HG02943 (cell line): ENCODE measurements at regions not wholly inside any gene's neighbourhood (a gene's known extent, or its start where the extent isn't known, plus 50 kb on each side); places are given as distances from the start of the nearest gene placed in this dataset.
"Not testable (repeated sequence)": the region's sequence is repeated elsewhere in the genome, so short reads cannot be mapped to it uniquely, and the experiment has no call there.

Source experiments
- ATAC-seq: cut with Tn5 transposase; IDR thresholded peaks from one replicate; pipeline ENCODE4 v1.9.1; 2021; ENCODE audit warnings: mild to moderate bottlenecking, low read depth, moderate library complexity; ENCODE audit not compliant: unreplicated experiment

DNA sequence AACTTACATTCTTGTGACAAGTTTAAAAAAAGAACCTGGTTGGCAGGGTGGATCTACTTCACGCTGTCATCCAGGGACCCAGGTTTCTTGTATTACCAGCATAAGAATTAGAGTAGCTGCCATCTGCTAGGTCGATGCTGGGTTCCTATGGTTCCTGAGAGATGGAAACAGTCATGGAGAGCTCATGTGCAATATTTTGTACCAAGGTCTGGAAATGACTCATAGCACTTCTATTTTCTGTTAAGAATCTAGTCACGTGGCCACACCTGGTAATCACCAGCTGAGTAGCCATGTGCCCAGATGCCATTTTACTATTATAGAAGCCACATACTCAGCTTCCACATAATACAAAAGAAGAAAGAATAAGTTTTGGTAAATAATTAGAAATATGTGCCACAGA lies 171.3 kb downstream of the CD83 start:
- no peak for ATAC-seq

DNA sequence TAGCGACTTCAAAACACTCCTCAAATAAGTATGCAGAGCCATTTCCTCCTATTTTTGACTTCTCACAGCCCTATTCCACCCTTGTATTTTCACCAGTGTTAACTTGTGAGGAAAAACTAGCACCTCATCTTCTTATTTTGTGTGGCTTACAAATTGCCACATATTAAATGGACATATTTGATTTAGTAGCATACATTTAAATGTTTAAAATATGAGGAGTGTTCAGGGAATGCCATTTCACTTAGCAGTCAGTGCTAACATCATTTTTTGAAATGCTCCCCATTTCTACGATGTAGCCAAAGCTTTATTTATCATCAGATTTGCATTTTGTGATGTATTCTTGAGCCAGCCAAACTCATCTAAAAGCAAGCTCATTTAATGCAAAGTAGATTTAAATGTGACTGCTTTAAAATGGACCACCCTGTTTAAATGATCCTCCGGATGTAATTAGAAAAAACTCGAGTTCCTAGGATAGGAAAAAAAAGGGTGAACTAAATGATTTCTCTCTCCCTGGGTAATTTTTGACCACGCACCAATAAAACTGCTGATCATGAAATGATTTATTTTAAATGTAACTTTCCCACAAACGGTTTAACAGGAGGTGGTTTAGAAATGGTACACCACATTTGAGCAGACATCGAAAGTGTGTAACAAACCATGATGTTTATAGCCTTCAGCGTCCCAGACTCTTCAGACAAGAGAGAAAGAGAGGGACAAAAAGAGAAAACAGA lies 172.6 kb downstream of the CD83 start:
- ATAC-seq: no peak

DNA sequence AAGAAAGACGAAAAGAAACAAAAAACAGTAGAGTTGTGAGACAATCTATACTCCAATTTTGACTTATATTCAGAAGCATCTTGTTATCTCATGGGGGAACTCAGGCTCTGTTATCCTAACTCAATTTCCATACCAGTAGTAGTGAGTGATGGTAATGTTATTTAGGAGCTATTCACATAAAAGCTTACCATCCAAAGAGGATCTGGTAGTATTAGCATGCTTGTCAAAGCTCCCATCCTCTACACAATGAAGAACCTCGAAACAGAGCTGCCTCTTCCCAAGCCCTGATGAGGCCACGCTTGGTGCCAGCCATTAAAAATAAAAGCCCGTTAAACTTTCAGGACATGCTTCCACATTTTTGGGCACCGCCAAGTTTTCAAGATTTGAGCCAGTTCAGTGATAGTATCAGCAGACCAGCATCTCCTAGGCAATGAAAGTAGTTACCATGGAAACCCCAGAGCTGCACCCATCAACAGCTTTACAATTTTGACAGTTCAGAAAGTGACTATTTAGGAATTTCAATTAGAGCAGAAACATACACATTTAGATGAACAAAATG lies 173.3 kb downstream of the CD83 start:
- ATAC-seq: no peak

DNA sequence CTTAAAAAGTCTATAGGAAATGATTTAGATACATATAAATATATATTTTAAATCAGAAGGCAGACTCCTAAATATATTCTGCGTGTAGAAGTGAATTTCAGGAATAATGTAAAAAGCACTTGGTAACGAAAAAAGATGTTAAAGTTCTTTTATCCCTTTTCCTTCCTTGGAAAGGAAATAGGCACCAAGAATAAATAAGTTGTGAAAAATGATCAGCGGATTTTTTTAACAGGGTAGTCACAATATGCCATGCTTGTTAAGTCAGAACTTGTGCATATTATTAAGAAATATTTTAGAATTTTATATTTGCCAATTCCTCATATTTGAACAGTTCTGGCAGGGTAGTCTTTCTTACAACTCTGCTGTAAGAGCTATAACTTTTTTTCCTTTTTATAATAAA lies 173.8 kb downstream of the CD83 start:
- no peak for ATAC-seq

DNA sequence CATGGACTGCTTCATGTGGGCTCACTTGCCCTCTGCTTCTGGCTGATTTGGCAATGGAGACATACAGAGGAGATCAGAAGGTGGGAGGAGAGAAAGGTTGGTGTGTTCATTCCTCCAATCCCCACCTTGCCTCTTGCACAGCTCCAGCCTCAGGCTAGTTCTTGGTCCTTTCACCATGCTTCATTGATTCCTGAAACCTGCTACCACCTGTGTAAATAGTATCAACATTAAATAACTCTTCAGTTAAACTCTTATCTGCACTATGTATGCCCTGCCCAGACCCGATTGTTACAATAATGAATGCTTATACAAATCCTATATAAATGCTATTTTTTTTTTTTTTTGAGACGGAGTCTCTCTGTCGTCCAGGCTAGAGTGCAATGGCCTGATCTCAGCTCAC lies 174.5 kb downstream of the CD83 start:
- no peak for ATAC-seq

DNA sequence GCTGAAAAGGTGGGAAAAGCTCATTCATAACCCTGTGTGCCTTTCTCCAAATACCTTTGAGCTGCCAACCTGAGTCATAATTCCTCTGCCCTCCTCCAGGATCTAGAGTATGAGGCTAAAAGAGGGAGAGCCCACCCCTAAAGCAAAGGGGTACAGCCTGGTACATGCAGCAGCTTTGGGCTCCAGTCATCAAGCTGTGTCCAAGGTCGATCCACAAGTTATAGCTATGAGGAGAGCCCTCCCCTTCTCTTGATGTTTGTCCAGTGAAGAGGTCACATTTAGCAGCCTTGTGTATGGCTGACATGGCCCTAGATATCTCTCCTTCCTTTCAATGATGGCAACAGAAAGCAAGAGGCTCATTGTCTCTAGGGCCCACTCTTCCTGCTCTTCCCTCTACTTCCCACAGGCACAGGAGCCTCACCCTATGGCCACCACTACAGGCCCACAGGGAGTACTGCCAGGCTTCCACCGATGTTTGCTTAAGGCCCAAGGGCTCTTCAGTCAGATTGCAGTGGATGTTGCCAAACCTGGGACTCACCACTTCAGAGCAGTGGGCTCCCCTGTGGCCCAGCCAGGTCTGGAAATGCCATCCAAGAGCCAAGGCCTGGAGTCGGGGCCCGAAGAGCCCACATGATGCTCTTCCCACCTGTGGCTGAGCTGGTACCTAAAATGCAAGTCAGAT lies 176.8 kb downstream of the CD83 start:
- ATAC-seq: no peak

DNA sequence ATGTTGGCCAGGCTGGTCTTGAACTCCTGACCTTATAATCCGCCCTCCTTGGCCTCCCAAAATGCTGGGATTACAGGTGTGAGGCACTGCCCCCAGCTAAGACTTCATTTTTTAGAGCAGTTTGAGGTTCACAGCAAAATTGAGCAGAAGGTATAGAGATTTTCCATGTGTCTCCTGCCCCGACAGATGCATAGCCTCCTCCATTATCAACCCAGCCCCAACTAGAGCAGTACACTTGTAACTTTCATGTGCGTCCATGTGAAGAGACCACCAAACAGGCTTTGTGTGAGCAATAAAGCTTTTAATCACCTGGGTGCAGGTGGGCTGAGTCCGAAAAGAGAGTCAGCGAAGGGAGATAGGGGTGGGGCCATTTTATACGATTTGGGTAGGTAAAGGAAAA lies 179.1 kb downstream of the CD83 start:
- not testable (repeated sequence) for ATAC-seq

DNA sequence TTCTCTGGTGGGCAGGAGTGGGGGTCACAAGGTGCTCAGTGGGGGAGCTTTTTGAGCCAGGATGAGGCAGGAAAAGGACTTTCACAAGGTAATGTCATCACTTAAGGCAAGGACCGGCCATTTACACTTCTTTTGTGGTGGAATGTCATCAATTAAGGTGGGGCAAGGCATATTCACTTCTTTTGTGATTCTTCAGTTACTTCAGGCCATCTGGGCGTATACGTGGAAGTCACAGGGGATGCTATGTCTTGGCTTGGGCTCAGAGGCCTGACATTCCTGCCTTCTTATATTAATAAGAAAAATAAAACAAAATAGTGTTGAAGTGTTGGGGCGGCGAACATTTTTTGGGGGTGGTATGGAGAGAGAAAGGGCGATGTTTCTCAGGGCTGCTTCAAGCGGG lies 179.5 kb downstream of the CD83 start:
- not testable (repeated sequence) for ATAC-seq

DNA sequence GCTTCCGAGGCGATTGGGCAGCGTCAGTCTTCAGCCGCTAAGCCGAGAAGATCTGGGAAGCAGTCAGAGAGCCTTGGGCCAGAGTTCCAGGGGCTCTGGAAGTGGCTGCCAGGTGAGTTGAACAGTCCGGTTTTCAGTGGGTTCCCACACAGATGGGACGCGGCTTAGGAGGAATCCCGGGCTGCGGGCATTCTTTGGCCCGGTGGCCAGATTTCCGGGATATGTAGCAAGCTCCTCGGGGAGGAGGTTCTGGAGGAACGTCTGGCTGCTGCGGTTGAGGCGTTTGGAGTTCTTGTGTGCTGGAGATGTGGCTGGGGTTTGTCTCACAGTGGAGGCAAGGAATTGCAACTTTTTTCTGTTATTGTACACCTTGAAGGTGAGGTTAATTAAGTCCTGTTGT lies 182.6 kb downstream of the CD83 start:
- not testable (repeated sequence) for ATAC-seq

DNA sequence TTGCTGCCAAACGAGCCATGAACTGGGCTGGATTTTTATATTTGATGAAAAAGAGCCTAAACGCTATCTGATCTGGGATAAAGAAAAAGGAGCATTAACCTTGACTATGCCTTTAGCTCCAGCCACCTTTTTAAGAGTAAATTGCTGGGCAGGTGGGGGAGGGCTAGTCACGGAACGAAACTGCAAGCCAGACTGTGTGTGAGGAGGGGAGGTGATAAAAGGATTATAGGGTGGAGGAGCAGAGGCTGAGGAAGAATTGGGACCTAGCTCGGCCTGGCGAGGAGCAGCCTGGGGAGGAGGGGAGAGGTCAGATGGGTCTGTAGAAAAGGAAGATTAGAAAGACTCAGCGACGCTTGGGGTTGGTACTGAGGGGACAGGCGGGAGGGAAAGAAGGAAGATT lies 183.1 kb downstream of the CD83 start:
- not testable (repeated sequence) for ATAC-seq

DNA sequence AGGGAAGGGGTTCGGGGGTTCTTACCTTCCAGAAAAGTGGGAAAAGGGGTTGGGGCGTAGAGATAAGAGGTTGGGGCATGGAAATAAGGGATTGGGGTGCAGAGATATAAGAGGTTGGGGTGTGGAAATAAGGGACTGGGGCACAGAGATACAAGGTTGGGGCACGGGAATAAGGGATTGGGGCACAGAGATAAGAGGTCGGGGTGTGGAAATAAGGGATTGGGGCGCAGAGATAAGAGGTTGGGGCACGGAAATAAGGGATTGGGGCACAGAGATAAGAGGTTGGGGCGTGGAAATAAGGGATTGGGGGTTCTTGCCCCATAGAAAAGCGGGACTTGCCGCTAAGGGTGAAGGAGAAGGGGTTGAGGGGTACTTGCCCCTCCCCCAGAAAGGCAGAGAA lies 183.9 kb downstream of the CD83 start:
- ATAC-seq: not testable (repeated sequence)

DNA sequence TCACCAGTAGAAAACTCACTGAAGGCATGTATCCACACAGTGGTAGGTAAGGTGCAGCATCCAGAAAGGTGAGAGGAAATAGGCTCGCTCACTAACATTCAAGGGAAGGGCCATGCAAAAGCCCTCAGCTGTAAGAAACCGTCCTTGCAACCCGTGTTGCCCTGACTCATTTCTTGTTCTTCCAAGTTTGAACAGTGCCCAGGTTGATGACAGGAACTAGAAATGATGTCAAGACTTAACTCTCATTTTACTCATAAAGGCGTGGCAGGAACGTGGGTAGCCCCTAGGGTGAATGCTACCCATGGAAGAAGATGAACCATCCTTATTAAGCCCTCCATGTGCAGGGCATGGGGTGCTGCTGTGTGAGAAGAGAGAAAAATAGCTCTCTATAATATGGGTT lies 187.6 kb downstream of the CD83 start:
- no peak for ATAC-seq

DNA sequence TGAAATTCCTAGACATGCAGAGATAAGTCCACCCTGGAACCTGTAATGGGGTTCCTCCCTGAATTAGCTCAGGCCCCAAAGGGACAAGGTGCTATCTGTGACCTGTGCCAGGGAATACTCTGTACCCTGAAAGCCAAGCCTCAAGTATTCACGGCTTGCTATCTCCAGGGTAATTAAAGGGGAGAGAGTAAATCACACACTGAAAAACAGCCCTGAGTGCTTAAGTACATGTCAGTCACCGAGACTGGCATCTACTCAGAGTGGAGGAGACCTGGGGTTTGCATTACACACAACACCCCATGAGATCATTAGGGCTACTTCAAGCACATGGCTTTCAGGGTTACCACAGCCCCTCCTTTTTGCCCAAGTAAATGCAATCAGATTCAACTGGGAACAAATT lies 188.1 kb downstream of the CD83 start:
- no peak for ATAC-seq

DNA sequence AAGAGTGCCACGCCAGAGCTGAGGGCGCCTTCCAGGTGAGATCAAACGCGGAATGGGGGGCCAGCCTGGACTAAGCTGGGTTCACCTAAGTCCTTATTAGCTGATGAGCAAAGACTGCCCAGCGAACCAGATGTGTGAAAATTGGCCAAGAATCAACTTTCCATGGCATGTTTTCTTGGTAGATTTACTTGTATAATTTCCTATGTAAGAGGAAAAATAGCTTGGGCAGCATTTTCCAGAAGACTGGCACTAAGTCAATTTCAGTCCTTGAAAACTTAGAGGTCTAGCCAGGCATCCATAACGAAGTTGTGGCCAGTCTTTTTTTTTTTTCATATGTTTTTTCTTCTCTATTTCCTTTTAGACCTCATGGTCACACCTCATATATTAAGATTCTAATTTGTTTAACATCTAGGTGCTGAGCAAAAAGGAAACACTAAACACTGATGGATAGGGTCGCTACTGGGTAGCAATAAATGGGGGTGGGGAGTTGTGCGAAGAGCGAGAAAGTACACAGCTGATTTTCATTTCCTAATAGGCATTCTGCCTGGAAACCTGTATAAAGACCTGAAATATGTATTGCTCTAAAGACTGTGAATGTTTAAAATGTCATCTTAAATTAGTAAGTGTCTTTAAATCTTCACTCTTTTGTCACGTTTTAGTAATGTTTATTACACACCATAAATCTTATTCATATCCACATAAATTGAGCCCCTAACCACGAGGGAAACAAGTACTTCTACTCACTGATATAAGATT lies 188.8 kb downstream of the CD83 start:
- no peak for ATAC-seq

DNA sequence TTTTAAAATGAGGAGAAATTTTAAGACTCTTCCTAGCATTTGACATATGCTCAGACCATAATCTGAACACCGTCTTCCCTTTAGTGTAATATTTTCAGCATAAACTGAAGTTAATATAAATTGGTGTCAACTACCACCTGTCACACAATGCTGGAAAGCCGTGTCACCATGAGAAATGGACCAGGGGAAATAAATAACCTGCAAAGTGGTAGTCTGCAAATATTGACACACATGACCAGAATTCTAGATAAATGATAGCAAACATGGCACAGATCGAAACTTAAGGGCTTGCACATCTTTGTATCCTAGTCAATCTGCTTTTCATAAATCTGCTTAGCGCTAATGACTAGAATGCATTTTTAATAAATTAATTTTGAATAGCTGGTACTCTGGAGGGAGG lies 191.9 kb downstream of the CD83 start:
- no peak for ATAC-seq

DNA sequence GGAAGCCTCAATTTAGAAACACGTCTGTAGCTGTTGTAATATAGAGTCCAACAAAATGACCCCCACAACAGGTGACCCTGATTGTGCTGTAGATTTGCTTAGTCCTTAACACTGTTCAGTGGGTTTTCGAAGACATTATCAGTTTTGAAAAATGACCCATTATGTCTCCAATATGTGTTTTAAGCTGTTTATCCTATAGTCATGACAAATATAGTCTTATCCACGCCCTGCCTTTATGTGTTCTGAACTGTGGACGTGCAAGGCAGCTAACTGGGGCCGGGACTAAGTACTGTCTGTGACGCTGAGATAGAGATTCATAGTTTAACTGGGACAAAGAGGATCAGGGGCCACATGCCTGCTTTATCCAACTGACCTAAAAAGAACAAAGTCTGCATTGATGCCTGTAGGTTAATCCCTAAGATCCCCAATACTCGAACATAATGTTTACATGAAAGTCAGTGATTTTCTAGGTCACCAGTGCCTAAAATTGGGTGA lies 192.4 kb downstream of the CD83 start:
- no peak for ATAC-seq

DNA sequence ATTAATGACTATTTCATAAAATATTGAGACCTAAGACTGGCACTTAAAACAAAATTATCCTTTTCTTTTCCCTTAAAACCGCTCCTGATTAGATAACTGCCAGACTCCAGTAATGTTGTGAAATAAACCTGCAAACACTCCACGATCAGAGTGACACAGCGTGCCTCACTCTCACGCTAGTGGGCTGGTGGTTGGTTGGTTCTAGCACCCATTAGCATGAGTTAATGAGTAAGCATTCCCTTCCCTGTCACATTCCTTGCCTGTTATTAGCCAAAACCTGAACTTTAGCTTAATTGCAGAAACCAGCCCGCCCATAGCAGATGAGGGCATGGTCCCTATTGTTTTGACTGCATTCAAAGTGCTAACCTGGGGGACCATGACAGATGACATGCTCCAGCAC lies 193.4 kb downstream of the CD83 start:
- ATAC-seq: no peak

DNA sequence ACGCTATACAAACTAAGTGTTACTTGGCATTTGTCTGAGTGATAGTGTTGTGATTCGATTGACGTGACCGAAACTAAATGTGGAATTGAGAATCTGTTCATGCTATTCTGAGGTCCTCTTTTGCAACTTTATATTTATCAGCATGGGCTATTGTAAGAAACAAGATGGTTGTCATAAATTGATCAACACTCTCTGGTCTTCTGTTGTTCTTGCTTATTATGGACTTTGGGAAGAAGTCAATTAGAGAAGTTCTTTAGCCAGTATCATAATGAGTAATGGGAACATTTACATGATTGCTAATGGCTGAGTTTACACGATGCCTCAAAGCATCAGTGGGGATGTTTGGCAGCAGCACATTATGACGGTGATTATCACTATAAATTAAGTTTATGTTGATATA lies 195.0 kb downstream of the CD83 start:
- no peak for ATAC-seq

DNA sequence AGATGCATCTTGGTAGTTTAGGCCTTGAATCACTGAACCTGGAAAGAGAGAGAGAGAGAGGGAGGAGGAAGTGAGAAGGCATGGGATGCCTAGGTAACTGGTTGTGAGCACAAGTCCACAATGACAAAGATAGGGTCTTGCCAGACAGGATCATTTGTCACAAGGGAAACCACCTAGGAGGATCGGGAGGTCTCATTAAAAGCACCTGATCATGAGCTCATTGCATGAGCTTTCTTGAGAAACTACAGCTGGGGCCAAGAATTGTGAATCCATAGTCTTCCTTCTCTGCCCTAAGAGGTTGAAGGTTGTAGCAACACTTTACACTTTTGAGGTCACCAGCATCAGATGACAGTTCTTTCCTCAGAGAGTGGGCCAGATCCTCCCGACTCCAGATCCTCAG lies 195.7 kb downstream of the CD83 start:
- no peak for ATAC-seq

DNA sequence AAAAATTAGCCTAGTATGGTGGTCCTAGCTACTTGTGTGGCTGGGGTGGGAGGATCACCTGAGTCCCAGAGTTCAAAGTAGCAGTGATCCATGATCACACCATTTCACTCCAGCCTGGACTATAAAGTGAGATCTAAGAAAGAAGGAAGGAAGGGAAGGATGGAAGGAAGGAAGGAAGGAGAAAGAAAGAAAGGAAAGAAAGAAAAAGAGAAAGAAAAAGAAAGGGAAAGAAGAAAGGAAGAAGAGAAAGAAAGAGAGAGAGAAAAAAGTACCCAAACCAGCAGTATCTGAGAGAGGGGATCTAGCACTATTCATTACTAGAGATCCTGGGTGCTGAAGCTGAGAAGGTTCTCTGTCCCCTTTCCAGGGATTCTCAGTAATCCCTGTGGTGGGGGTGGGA lies 197.8 kb downstream of the CD83 start:
- no peak for ATAC-seq
